GM23338 (cell line): ENCODE measurements at regions not wholly inside any gene's neighbourhood (a gene's known extent, or its start where the extent isn't known, plus 50 kb on each side); places are given as distances from the start of the nearest gene placed in this dataset.

Experiments
- ATAC-seq: fragments of 200-7000 bp; cut with Tn5 transposase; 3 replicates; pipeline ENCODE4 v1.9.1; 2020
- DNase-seq: peaks from one replicate; pipeline ENCODE4 v3.0.0-alpha.2; 2015; ENCODE audit warnings: low spot score
- H2AFZ ChIP-seq: fragments of 200-600 bp; sonication (generic); 2 replicates; pipeline ENCODE4 v1.8.0; 2016; ENCODE audit warnings: antibody characterized with exemption, mild to moderate bottlenecking, moderate library complexity
- H3F3A ChIP-seq: fragments of 200-600 bp; sonication (generic); replicated peaks from 2 replicates; pipeline ENCODE4 v1.8.0; 2017; ENCODE audit warnings: antibody characterized with exemption, mixed run types, low read depth
- H3K27ac ChIP-seq: fragments of 200-600 bp; sonication (generic); 2 replicates; pipeline ENCODE4 v1.6.1; 2016; ENCODE audit warnings: low read depth
- H3K27me3 ChIP-seq: fragments of 200-600 bp; sonication (generic); 2 replicates; pipeline ENCODE4 v1.8.0; 2016; ENCODE audit warnings: mild to moderate bottlenecking, mixed run types, moderate library complexity; ENCODE audit not compliant: insufficient read depth
- H3K36me3 ChIP-seq: fragments of 200-600 bp; sonication (generic); 2 replicates; pipeline ENCODE4 v1.8.0; 2016; ENCODE audit warnings: mild to moderate bottlenecking; ENCODE audit not compliant: insufficient read depth
- H3K4me1 ChIP-seq: fragments of 200-600 bp; sonication (generic); 2 replicates; pipeline ENCODE4 v1.8.0; 2016; ENCODE audit warnings: mild to moderate bottlenecking, moderate library complexity; ENCODE audit not compliant: insufficient read depth
- H3K4me2 ChIP-seq: fragments of 200-600 bp; sonication (generic); 2 replicates; pipeline ENCODE4 v1.7.1; 2017; ENCODE audit warnings: mixed run types
- H3K4me3 ChIP-seq: fragments of 200-600 bp; sonication (generic); 2 replicates; pipeline ENCODE4 v1.6.1; 2016; ENCODE audit warnings: mixed run types
- H3K79me2 ChIP-seq: fragments of 200-600 bp; sonication (generic); replicated peaks from 2 replicates; pipeline ENCODE4 v1.8.0; 2017; ENCODE audit warnings: mild to moderate bottlenecking; ENCODE audit not compliant: insufficient read depth
- H3K9me2 ChIP-seq: fragments of 200-600 bp; sonication (generic); 2 replicates; pipeline ENCODE4 v1.8.0; 2017; ENCODE audit not compliant: insufficient read depth
- H4K20me1 ChIP-seq: fragments of 200-600 bp; sonication (generic); replicated peaks from 2 replicates; pipeline ENCODE4 v1.8.0; 2017; ENCODE audit warnings: mild to moderate bottlenecking; ENCODE audit not compliant: insufficient read depth
- H3K27ac Mint-ChIP-seq: 2 replicates; pipeline ENCODE4 v1.8.0; 2020; ENCODE audit warnings: inconsistent platforms, mild to moderate bottlenecking, moderate library complexity, mixed read lengths
- H3K27me3 Mint-ChIP-seq: 3 replicates; pipeline ENCODE4 v1.8.0; 2022; ENCODE audit warnings: low read depth, mild to moderate bottlenecking, moderate library complexity, mixed read lengths, inconsistent platforms; ENCODE audit not compliant: insufficient read depth, poor library complexity
- H3K36me3 Mint-ChIP-seq: 3 replicates; pipeline ENCODE4 v1.8.0; 2021; ENCODE audit warnings: low read depth, mild to moderate bottlenecking, inconsistent platforms, moderate library complexity, mixed read lengths
- H3K4me1 Mint-ChIP-seq: 3 replicates; pipeline ENCODE4 v1.8.0; 2020; ENCODE audit warnings: mild to moderate bottlenecking, inconsistent platforms, mixed read lengths
- H3K4me3 Mint-ChIP-seq: 3 replicates; pipeline ENCODE4 v1.8.0; 2021; ENCODE audit warnings: moderate library complexity, mild to moderate bottlenecking, inconsistent platforms, mixed read lengths
- H3K9me3 Mint-ChIP-seq: 3 replicates; pipeline ENCODE4 v1.8.0; 2020; ENCODE audit warnings: moderate library complexity, mild to moderate bottlenecking, inconsistent platforms, mixed read lengths
- CTCF ChIP-seq, 2 experiments: fragments of 200-600 bp in 1 of 2; sonication (generic) in 1 of 2; conservative IDR thresholded peaks; 2 replicates each; pipeline versions ENCODE4 v1.5.1 to v1.6.1; 2016 to 2017; ENCODE audit warnings: antibody characterized with exemption in 2 of 2, low read depth in 2 of 2, mild to moderate bottlenecking in 2 of 2, moderate library complexity in 1 of 2
- EZH2 ChIP-seq: fragments of 200-600 bp; sonication (generic); IDR thresholded peaks from one replicate; pipeline ENCODE4 v1.8.0; 2017; ENCODE audit warnings: antibody characterized with exemption, mild to moderate bottlenecking, low read depth; ENCODE audit not compliant: unreplicated experiment
- NANOG ChIP-seq: IDR thresholded peaks from 2 replicates; pipeline ENCODE4 v1.6.1; 2016; ENCODE audit warnings: antibody characterized with exemption, borderline replicate concordance
- POLR2AphosphoS5 ChIP-seq: IDR thresholded peaks from 2 replicates; pipeline ENCODE4 v1.6.1; 2016; ENCODE audit warnings: antibody characterized with exemption, low read depth
- STAT1 ChIP-seq: IDR thresholded peaks from one replicate; pipeline ENCODE4 v1.6.1; 2016; ENCODE audit warnings: antibody characterized with exemption; ENCODE audit not compliant: unreplicated experiment
- ZNF462 ChIP-seq: fragments of 250-450 bp; sonication (Bioruptor Pico); IDR thresholded peaks from 2 replicates; pipeline ENCODE4 v1.5.0; 2020; ENCODE audit warnings: mild to moderate bottlenecking, moderate library complexity

- no peak for TF ChIP-seq CTCF (conservative IDR thresholded peaks at IDR 0.05; ENCODE audit: low read depth in 2 of 2)
- no peak for TF ChIP-seq NANOG
Observed at GRCh38 chr14:97723351-97723750, 926.2 kb downstream of the VRK1 start (continued).

- no peaks in the 10 kb centered on the region for H3K27me3 ChIP-seq
- Mint-ChIP-seq H3K27ac (no peak overlapping the region), H3K4me1 (peaks cover 7% of the 10 kb centered on the region), H3K27me3 (no peaks in the 10 kb centered on the region), H3K36me3 (no peaks in the 10 kb centered on the region), H3K9me3 (peaks cover 7% of the 10 kb centered on the region; the same call in 2 of the 3 replicates), H3K4me3 (no peak overlapping the region)
- no peak overlapping the region for H3K27ac ChIP-seq
- no peaks in the 10 kb centered on the region for H4K20me1 ChIP-seq
- H3K36me3 ChIP-seq, result no peaks in the 10 kb centered on the region
- H2AFZ ChIP-seq, result peak overlapping the region; percentile 95; the same call in 1 of the 2 replicates
- H3K79me2 ChIP-seq, result no peaks in the 10 kb centered on the region
- H3K4me3 ChIP-seq, result no peak overlapping the region
- peak in 1 of 2 experiments; percentile 40; a peak in 2 of 4 replicates for TF ChIP-seq CTCF (conservative IDR thresholded peaks at IDR 0.05; ENCODE audit: low read depth in 2 of 2)
- no peak for TF ChIP-seq EZH2
- TF ChIP-seq STAT1, result no peak
- no peak for ATAC-seq
- no peaks in the 10 kb centered on the region for H3F3A ChIP-seq
- H3K9me2 ChIP-seq, result peaks cover 5% of the 10 kb centered on the region; the same call in 1 of the 2 replicates
- no peak for DNase-seq
- no peaks in the 10 kb centered on the region for H3K4me1 ChIP-seq
- no peak overlapping the region for H3K4me2 ChIP-seq
Observed at GRCh38 chr14:97723819-97724218, 926.6 kb downstream of the VRK1 start.

- H3K9me3 Mint-ChIP-seq, result peaks cover 8% of the 10 kb centered on the region; the same call in 2 of the 3 replicates
- no peak overlapping the region for H3K27ac ChIP-seq
- H2AFZ ChIP-seq, result peak overlapping the region; percentile 95; the same call in 1 of the 2 replicates
- no peaks in the 10 kb centered on the region for H3K27me3 Mint-ChIP-seq
- H3K36me3 ChIP-seq, result no peaks in the 10 kb centered on the region
- H4K20me1 ChIP-seq, result no peaks in the 10 kb centered on the region
- H3K4me1 Mint-ChIP-seq, result peaks cover 7% of the 10 kb centered on the region
- H3K27me3 ChIP-seq, result no peaks in the 10 kb centered on the region
- TF ChIP-seq EZH2, result no peak
- TF ChIP-seq ZNF462 (CRISPR knock-in tag), result no peak
- TF ChIP-seq POLR2AphosphoS5, result no peak
- H3K4me3 ChIP-seq, result no peak overlapping the region
- H3K36me3 Mint-ChIP-seq, result no peaks in the 10 kb centered on the region
- DNase-seq, result no peak
- no peaks in the 10 kb centered on the region for H3K4me1 ChIP-seq
- no peak overlapping the region for H3K27ac Mint-ChIP-seq
- no peak overlapping the region for H3K4me3 Mint-ChIP-seq
- H3K79me2 ChIP-seq, result no peaks in the 10 kb centered on the region
- H3K9me2 ChIP-seq, result peaks cover 4% of the 10 kb centered on the region; the same call in 1 of the 2 replicates
- ATAC-seq, result no peak
- H3K4me2 ChIP-seq, result no peak overlapping the region
- H3F3A ChIP-seq, result no peaks in the 10 kb centered on the region
Observed at GRCh38 chr14:97724265-97724731, 927.1 kb downstream of the VRK1 start.
